HL-60 (cell line): ENCODE measurements at regions not wholly inside any gene's neighbourhood (a gene's known extent, or its start where the extent isn't known, plus 50 kb on each side); places are given as distances from the start of the nearest gene placed in this dataset.

Experiments used
- POLR2AphosphoS5 ChIP-seq: IDR thresholded peaks from 2 replicates; pipeline ENCODE4 v1.6.1; 2012; ENCODE audit warnings: low read depth
- SPI1 ChIP-seq: IDR thresholded peaks from 2 replicates; pipeline ENCODE4 v1.6.1; 2012; ENCODE audit warnings: low read depth, mild to moderate bottlenecking, borderline replicate concordance
- TF ChIP-seq, protein P1 (sequence below): IDR thresholded peaks from one replicate; pipeline ENCODE4 v1.5.1; 2011; ENCODE audit warnings: low read length, control low read depth, inconsistent platforms; ENCODE audit not compliant: insufficient read depth

DNA sequence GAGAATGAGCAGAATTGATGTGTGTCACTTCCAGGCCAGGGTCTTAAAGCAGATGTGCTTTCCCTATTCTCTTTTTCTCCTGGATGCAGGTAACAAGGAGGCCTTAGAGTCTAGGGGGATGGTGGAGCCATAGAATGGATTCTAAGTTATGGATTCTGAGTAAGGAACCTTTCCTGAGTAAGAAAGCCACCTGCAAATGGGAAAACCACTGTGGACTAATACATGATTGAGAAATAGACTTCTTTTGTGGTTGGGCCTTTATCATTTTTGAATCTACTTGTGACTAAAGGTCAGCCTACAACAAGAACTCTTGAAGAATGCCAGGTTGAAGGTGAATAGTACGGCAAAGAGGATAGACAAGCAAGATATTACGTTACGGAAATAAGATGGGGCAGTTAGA lies 116.1 kb downstream of the CDC7 start:
- TF ChIP-seq, protein P1, sequence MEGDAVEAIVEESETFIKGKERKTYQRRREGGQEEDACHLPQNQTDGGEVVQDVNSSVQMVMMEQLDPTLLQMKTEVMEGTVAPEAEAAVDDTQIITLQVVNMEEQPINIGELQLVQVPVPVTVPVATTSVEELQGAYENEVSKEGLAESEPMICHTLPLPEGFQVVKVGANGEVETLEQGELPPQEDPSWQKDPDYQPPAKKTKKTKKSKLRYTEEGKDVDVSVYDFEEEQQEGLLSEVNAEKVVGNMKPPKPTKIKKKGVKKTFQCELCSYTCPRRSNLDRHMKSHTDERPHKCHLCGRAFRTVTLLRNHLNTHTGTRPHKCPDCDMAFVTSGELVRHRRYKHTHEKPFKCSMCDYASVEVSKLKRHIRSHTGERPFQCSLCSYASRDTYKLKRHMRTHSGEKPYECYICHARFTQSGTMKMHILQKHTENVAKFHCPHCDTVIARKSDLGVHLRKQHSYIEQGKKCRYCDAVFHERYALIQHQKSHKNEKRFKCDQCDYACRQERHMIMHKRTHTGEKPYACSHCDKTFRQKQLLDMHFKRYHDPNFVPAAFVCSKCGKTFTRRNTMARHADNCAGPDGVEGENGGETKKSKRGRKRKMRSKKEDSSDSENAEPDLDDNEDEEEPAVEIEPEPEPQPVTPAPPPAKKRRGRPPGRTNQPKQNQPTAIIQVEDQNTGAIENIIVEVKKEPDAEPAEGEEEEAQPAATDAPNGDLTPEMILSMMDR: no peak
- TF ChIP-seq POLR2AphosphoS5 (no peak), SPI1 (no peak)
